H1 (cell line): ENCODE measurements at regions not wholly inside any gene's neighbourhood (a gene's known extent, or its start where the extent isn't known, plus 50 kb on each side); places are given as distances from the start of the nearest gene placed in this dataset.

ENCODE experiments used
- CTCF ChIA-PET: fragments of 300-600 bp; sonication (Branson Sonifier 250); formaldehyde crosslinking; loops from one replicate; lab custom pipeline; 2021; ENCODE audit not compliant: partially characterized antibody; lab: Charles Lee
- POLR2A ChIA-PET: fragments of 300-600 bp; sonication (Branson Sonifier 250); formaldehyde crosslinking; loops from one replicate; lab custom pipeline; 2021; ENCODE audit warnings: inconsistent platforms; ENCODE audit not compliant: partially characterized antibody; lab: Charles Lee
- DNase-seq, 2 experiments: peaks; one replicate each; pipeline versions ENCODE4 v3.0.0 to v3.0.0-alpha.2; 2010 to 2022; ENCODE audit warnings: low spot score in 2 of 2, low read depth in 1 of 2, mixed read lengths in 1 of 2
- FAIRE-seq: peaks from 2 replicates; lab custom pipeline; 2011; peaks lifted over from hg19 to GRCh38; lab: Jason Lieb, UNC
- H2AFZ ChIP-seq: 2 replicates; pipeline ENCODE4 v1.8.1; 2012; ENCODE audit warnings: low read length, inconsistent platforms
- H2AK5ac ChIP-seq: 2 replicates; pipeline ENCODE4 v1.6.1; 2013; ENCODE audit warnings: low read depth, low read length
- H2BK120ac ChIP-seq: replicated peaks from 2 replicates; pipeline ENCODE3; 2013; ENCODE audit warnings: low read depth, low read length, inconsistent platforms
- H2BK12ac ChIP-seq: 2 replicates; pipeline ENCODE4 v1.6.1; 2013; ENCODE audit warnings: low read depth, low read length
- H2BK15ac ChIP-seq: 2 replicates; pipeline ENCODE4 v1.6.1; 2013; ENCODE audit warnings: low read length
- H2BK20ac ChIP-seq: 2 replicates; pipeline ENCODE4 v1.6.1; 2013; ENCODE audit warnings: low read length
- H2BK5ac ChIP-seq: 2 replicates; pipeline ENCODE4 v1.6.1; 2013; ENCODE audit warnings: low read depth, low read length
- H3K14ac ChIP-seq: 2 replicates; pipeline ENCODE4 v1.6.1; 2013; ENCODE audit warnings: inconsistent platforms; ENCODE audit not compliant: insufficient read length
- H3K18ac ChIP-seq: 2 replicates; pipeline ENCODE4 v1.6.1; 2013; ENCODE audit warnings: low read length; ENCODE audit errors: extremely low read depth
- H3K23ac ChIP-seq: 2 replicates; pipeline ENCODE4 v1.6.1; 2013; ENCODE audit warnings: inconsistent platforms; ENCODE audit not compliant: insufficient read length
- H3K23me2 ChIP-seq: 2 replicates; pipeline ENCODE4 v1.6.1; 2013; ENCODE audit warnings: low read depth, low read length
- H3K27ac ChIP-seq: 2 replicates; pipeline ENCODE4 v1.6.1; 2011; ENCODE audit warnings: low read depth, low read length, inconsistent platforms
- H3K27me3 ChIP-seq, 4 experiments: replicated peaks in 1 of 4; 1 replicate in 1 of 4; 2 replicates in 3 of 4; pipeline versions ENCODE4 v1.6.1 to v1.8.1; 2011 to 2013; ENCODE audit warnings: low read length in 3 of 4, mild to moderate bottlenecking in 3 of 4, inconsistent platforms in 2 of 4, mixed read lengths in 2 of 4, moderate library complexity in 1 of 4; ENCODE audit not compliant: control insufficient read depth in 3 of 4, insufficient read depth in 3 of 4; ENCODE audit errors: extremely low read depth in 1 of 4
- H3K36me3 ChIP-seq, 4 experiments: 2 replicates each; pipeline versions ENCODE4 v1.6.1 to v1.8.1; 2011 to 2013; ENCODE audit warnings: mild to moderate bottlenecking in 4 of 4, low read length in 3 of 4, moderate library complexity in 2 of 4, control low read depth in 1 of 4, inconsistent platforms in 1 of 4; ENCODE audit not compliant: insufficient read depth in 4 of 4, control insufficient read depth in 2 of 4
- H3K4ac ChIP-seq: replicated peaks from 2 replicates; pipeline ENCODE3; 2013; ENCODE audit warnings: low read length, low read depth, mixed read lengths, inconsistent platforms; ENCODE audit not compliant: insufficient read length
- H3K4me1 ChIP-seq, 4 experiments: replicated peaks in 1 of 4; 1 replicate in 1 of 4; 2 replicates in 3 of 4; pipeline versions ENCODE4 v1.6.1 to v1.8.1; 2011 to 2013; ENCODE audit warnings: low read length in 3 of 4, inconsistent platforms in 2 of 4, mixed read lengths in 1 of 4; ENCODE audit not compliant: insufficient read depth in 4 of 4, control insufficient read depth in 3 of 4
- H3K4me2 ChIP-seq, 2 experiments: 2 replicates each; pipeline versions ENCODE4 v1.6.1 to v1.8.1; 2011 to 2013; ENCODE audit warnings: low read depth in 2 of 2, low read length in 2 of 2, control low read depth in 1 of 2, inconsistent platforms in 1 of 2, mild to moderate bottlenecking in 1 of 2; ENCODE audit not compliant: insufficient read depth in 1 of 2
- H3K4me3 ChIP-seq, 4 experiments: fragments of 200-600, 300-600 bp in 1 of 4; sonication (generic), shearing (Covaris generic), sonication (Bioruptor Twin) in 1 of 4; 2 replicates each; pipeline versions ENCODE4 v1.5.1 to v1.8.1; 2011 to 2016; ENCODE audit warnings: low read length in 4 of 4, low read depth in 3 of 4, control low read depth in 2 of 4, inconsistent platforms in 2 of 4, mild to moderate bottlenecking in 2 of 4, mixed read lengths in 1 of 4, moderate library complexity in 1 of 4; ENCODE audit not compliant: insufficient read depth in 2 of 4; ENCODE audit errors: extremely low read depth in 1 of 4
- H3K56ac ChIP-seq: replicated peaks from 2 replicates; pipeline ENCODE3; 2013; ENCODE audit warnings: low read depth, mild to moderate bottlenecking, mixed read lengths, low read length, inconsistent platforms; ENCODE audit not compliant: insufficient read length
- H3K79me1 ChIP-seq: 2 replicates; pipeline ENCODE4 v1.6.1; 2013; ENCODE audit warnings: low read depth, low read length, control low read depth
- H3K79me2 ChIP-seq, 2 experiments: 2 replicates each; pipeline versions ENCODE4 v1.6.1 to v1.8.1; 2012 to 2013; ENCODE audit warnings: low read length in 2 of 2, mild to moderate bottlenecking in 2 of 2, inconsistent platforms in 1 of 2; ENCODE audit not compliant: insufficient read depth in 2 of 2, control insufficient read depth in 1 of 2
- H3K9ac ChIP-seq, 4 experiments: replicated peaks in 1 of 4; 1 replicate in 1 of 4; 2 replicates in 3 of 4; pipeline versions ENCODE4 v1.6.1 to v1.8.1; 2011 to 2013; ENCODE audit warnings: low read depth in 3 of 4, low read length in 3 of 4, control low read depth in 2 of 4, mild to moderate bottlenecking in 2 of 4, moderate library complexity in 2 of 4, inconsistent platforms in 1 of 4; ENCODE audit errors: extremely low read depth in 1 of 4
- H3K9me3 ChIP-seq, 2 experiments: 2 replicates each; pipeline versions ENCODE4 v1.6.1 to v1.8.1; 2012 to 2013; ENCODE audit warnings: mild to moderate bottlenecking in 2 of 2, moderate library complexity in 2 of 2, control low read depth in 1 of 2, inconsistent platforms in 1 of 2, low read depth in 1 of 2, low read length in 1 of 2, mixed read lengths in 1 of 2; ENCODE audit not compliant: insufficient read depth in 2 of 2
- H4K20me1 ChIP-seq, 2 experiments: replicated peaks in 1 of 2; 2 replicates each; pipeline versions ENCODE3 to v1.8.1; 2011 to 2013; ENCODE audit warnings: inconsistent platforms in 2 of 2, low read length in 2 of 2, mild to moderate bottlenecking in 1 of 2; ENCODE audit not compliant: insufficient read depth in 2 of 2, control insufficient read depth in 1 of 2
- H4K5ac ChIP-seq: 2 replicates; pipeline ENCODE4 v1.6.1; 2013; ENCODE audit warnings: low read length, low read depth, mixed read lengths, inconsistent platforms; ENCODE audit not compliant: insufficient read length
- H4K8ac ChIP-seq: 2 replicates; pipeline ENCODE4 v1.8.0; 2013; ENCODE audit warnings: mild to moderate bottlenecking, moderate library complexity, low read length, inconsistent platforms; ENCODE audit not compliant: insufficient read depth; ENCODE audit errors: extremely low read depth
- H4K91ac ChIP-seq: replicated peaks from 2 replicates; pipeline ENCODE3; 2013; ENCODE audit warnings: low read length, mixed read lengths, inconsistent platforms; ENCODE audit not compliant: insufficient read length
- E2F6 ChIP-seq: IDR thresholded peaks from 2 replicates; pipeline ENCODE4 v1.6.1; 2012; ENCODE audit warnings: inconsistent platforms
- KDM5A ChIP-seq: fragments of 200-600 bp; IDR thresholded peaks from 2 replicates; pipeline ENCODE4 v1.7.1; 2012; ENCODE audit warnings: mild to moderate bottlenecking, low read length, inconsistent platforms, mixed read lengths
- NANOG ChIP-seq: IDR thresholded peaks from 2 replicates; pipeline ENCODE4 v1.6.1; 2011; ENCODE audit warnings: low read length, low read depth, mild to moderate bottlenecking, inconsistent platforms; ENCODE audit not compliant: insufficient read depth, poor library complexity, severe bottlenecking
- RXRA ChIP-seq: IDR thresholded peaks from 2 replicates; pipeline ENCODE4 v1.6.1; 2011; ENCODE audit warnings: low read depth, mild to moderate bottlenecking, low read length, moderate library complexity; ENCODE audit not compliant: insufficient read depth
- ZNF274 ChIP-seq: IDR thresholded peaks from 2 replicates; pipeline ENCODE4 v1.7.0; 2012; ENCODE audit warnings: low read length, borderline replicate concordance; ENCODE audit errors: extremely low read depth
- WGBS, 2 experiments: shearing (Covaris generic) in 1 of 2; methylation state at CpG; one replicate each; pipeline versions ENCODE4 v1.1.6 to v1.1.7; 2013 to 2015; ENCODE audit warnings: low lambda C conversion rate in 2 of 2, mixed read lengths in 2 of 2, inconsistent platforms in 1 of 2, low coverage in 1 of 2, missing lambda C conversion rate in 1 of 2; ENCODE audit not compliant: insufficient replicate concordance in 2 of 2, insufficient coverage in 1 of 2, insufficient read length in 1 of 2; ENCODE audit errors: extremely low coverage in 1 of 2, missing lambda C conversion rate in 1 of 2; 5-methylcytosine and 5-hydroxymethylcytosine counted together

GRCh38 chr2:128492966-128493811 is 174.5 kb upstream of the HS6ST1 start:
- no peaks in the 10 kb centered on the region for H3K23me2 ChIP-seq
- FAIRE-seq, result no peak
- peaks cover 14 to 44% (median 28%) of the 10 kb centered on the region in 4 experiments for H3K4me1 ChIP-seq
- no peak overlapping the region for H3K9ac ChIP-seq
- no peaks in the 10 kb centered on the region for H3K79me2 ChIP-seq
- H3K18ac ChIP-seq, result peak overlapping the region; percentile 85
- WGBS, 2 experiments, result 93% methylated on average over 25 of the region's 65 CpGs; no CpG with 5 or more reads in 1 of the 2 experiments
- H3K36me3 ChIP-seq, result no peaks in the 10 kb centered on the region
- H3K4me3 ChIP-seq, result no peak overlapping the region
- no peak overlapping the region for H2AFZ ChIP-seq
- H3K23ac ChIP-seq, result no peak overlapping the region
- peak overlapping the region; percentile 16; the same call in 1 of the 2 replicates for H4K8ac ChIP-seq
- peak overlapping the region; percentile 91; the same call in 1 of the 2 replicates for H2BK12ac ChIP-seq
- H3K27me3 ChIP-seq, result no peaks in the 10 kb centered on the region; a peak in 1 of 7 replicates
- ChIA-PET CTCF (interaction anchor here (0.6 to 1.9 kb wide), 8 partner anchors 12 to 188 kb away, joined by 3 to 4 read pairs (median 3); no protein-coding TSS in a partner anchor), POLR2A (interaction anchor here (1.5 to 1.6 kb wide), 3 partner anchors 10 to 33 kb away, joined by 3 to 4 read pairs (median 3); no protein-coding TSS in a partner anchor)
- H2BK20ac ChIP-seq, result peak overlapping the region; percentile 72; the same call in 1 of the 2 replicates
- DNase-seq, result peak in 1 of 2 experiments; percentile 54
- peak overlapping the region; percentile 31 for H2BK120ac ChIP-seq
- no peak overlapping the region for H3K4ac ChIP-seq
- H2AK5ac ChIP-seq, result peak overlapping the region; percentile 66; the same call in 1 of the 2 replicates
- H2BK5ac ChIP-seq, result peak overlapping the region; percentile 87
- H3K27ac ChIP-seq, result no peak overlapping the region
- H4K20me1 ChIP-seq, result no peaks in the 10 kb centered on the region
- H3K56ac ChIP-seq, result no peak overlapping the region
- H4K5ac ChIP-seq, result peak overlapping the region; percentile 15
- H3K9me3 ChIP-seq, result peaks cover 0 to 4% of the 10 kb centered on the region in 2 experiments; a peak in 1 of 4 replicates
- no peak for TF ChIP-seq E2F6
- no peak for TF ChIP-seq ZNF274
- no peak for TF ChIP-seq KDM5A
- TF ChIP-seq RXRA, result no peak
- TF ChIP-seq NANOG, result no peak
- TF ChIP-seq, all 59 proteins: peak for 0
- Histone ChIP-seq H3K4me2 (peak overlapping the region in 1 of 2 experiments; percentile 38; a peak in 2 of 4 replicates), H3K79me1 (no peaks in the 10 kb centered on the region), H4K91ac (peak overlapping the region; percentile 77), H2BK15ac (0 out of 2 replicates have a peak overlapping the region, but pooled peaks have one; percentile 12), H3K14ac (no peak overlapping the region)
